Activated T-cell treated with anti-CD3 and anti-CD28 coated beads, Interleukin-2, amount 50 U/mL, for 48 hours (primary cell): ENCODE measurements at regions not wholly inside any gene's neighbourhood (a gene's known extent, or its start where the extent isn't known, plus 50 kb on each side); places are given as distances from the start of the nearest gene placed in this dataset.
A peak's percentile ranks its signal among the peaks of the same experiment; 100 is the strongest.
"Not testable (repeated sequence)": the region's sequence is repeated elsewhere in the genome, so short reads cannot be mapped to it uniquely, and the experiment has no call there.

Experiments
- DNase-seq, 2 experiments: peaks; one replicate each; pipeline ENCODE4 v3.0.0-alpha.2; 2020

DNA sequence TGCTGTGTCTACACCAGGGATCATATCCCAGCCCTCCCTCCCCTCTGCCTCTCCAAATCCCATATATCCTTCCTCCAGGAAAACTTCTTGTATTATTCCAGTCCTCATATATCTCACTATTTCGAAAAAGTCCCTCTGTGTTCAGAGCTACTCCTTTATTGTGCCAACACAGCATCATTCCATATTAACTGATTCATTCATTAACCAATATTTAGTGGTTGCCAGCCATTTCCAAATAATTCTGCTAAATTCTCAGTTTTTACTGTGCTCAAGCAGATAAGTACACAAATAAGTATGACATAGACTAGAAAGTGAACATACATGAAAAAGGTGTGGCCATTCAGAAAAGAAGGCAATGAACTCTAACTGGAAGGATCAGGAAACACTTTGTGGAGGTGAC, 241.6 kb upstream of the DUSP10 start:
- DNase-seq = no peak

DNA sequence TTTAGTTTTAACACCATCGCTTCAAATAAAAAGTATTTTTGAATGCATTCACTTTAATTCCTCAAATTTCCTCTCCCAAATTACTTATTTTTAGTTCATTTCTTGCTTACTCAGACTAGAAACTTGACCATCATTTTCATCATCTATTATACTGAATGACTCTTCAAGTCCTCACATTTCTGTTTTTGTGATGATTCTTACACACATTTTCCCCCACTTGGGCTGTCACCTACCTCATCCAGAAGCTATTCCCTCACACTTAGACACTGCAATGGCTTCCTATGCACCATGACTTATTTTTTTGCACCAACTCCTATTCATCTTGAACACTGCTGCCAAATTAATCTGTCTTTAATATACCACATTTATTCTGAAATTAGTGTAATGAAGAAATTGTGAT, 239.6 kb upstream of the DUSP10 start:
- DNase-seq = no peak

DNA sequence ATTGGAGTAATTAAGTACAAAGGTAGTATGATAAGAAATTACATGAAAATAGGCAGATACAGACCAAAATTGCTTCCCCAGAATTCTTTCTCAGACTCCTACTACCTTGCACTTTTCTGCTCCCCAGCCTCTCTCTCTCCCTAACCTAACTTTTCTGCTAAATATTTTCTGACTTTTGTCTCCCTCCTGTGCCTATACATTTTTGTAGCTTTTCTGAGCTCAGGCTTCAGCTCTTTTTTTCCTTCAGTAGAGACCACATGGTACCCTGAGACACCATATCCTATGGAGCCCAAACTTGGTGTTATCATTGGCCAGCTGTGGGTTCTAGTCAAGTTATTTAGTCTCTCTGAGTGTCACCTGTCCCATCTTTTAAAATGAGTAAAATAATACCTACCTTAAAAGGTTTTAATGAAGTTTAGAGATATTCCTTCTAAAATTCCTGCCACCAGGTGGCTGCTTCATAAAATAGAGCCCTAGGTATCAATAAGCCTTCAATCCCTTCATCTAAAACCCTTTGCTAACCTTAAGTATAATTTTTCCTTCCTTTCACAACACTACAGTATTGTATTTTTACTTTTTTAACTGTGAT, 237.6 kb upstream of the DUSP10 start:
- no peak for DNase-seq

DNA sequence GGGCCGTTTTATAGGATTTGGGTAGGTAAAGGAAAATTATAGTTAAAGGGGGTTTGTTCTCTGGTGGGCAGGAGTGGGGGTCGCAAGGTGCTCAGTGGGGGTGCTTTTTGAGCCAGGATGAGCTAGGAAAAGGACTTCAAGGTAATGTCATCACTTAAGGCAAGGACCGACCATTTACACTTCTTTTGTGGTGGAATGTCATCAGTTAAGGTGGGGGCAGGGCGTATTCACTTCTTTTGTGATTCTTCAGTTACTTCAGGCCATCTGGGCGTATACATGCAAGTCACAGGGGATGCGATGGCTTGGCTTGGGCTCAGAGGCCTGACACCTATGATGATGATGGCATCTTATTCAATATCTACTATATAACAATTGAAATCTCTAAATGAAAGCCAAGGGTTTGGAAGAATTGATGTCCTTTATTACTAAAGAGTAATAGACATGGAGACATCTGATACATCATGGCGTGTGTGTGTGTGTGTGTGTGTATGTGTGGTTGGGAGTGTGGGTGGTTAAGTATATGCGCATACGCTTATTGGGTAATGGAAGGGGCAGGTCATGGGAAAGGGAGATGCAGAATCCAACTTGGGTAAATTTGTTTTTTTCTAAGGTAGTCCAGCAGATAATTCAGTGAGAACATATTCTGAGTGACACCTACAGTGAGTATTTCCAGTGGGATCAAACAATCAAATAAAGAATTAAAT, 236.9 kb upstream of the DUSP10 start:
- DNase-seq = not testable (repeated sequence)

DNA sequence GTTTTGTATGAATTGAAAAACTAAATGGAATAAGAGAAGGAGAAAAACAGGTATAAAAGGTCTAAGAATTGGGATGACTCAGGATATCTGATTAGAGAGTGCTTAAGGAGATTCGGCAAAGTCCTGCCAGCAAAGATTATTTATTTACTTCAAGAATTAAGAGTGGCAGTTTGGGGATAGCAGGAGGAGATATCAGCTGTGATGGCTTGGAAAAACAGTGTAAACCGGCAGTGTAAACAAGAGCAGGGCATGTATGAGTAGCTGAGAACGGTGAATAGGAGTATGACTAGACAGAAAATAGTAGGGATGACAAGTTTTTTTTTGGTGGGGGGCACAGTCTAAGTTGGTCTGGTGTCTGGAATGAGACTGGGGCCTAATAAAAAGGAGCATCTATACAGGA, 231.9 kb upstream of the DUSP10 start:
- not testable (repeated sequence) for DNase-seq

DNA sequence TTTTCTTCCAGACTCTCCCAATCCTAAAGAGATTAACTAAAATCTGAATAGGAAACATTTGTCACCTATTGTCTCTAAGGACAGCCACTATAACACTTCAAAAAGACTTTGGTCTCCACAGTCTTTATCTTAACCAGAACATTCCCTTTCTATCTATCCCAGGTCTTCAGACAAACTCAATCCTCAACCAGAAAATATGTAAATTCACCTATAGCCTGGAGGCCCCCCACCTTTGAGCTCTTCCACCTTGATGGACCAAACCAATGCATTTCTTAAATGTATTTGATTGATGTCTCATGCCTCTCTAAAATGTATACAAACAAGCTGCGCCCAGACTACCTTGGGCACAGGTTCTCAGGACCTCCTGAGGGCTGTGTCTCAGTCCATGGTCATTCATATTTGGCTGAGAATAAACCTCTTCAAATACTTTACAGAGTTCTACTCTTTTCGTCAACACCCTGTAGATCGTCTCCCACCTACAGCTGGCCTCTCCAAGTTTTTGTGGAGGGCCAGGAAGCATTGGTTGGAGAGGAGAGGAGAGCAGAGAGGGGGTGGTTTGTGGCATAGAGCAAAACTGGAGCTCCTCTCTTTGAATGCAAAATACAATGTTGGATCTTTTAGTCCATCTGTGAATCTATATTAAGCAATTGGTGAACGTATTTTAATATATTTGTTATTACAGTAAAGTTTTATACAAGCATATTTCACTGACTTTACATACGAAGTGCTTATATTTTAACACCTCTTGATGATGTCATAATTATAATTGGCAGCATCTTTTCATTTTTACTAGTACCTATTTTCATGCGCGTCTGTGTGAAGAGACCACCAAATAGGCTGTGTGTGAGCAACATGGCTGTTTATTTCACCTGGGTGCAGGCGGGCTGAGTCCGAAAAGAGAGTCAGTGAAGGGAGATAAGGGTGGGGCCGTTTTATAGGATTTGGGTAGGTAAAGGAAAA, 230.7 kb upstream of the DUSP10 start:
- DNase-seq = no peak

DNA sequence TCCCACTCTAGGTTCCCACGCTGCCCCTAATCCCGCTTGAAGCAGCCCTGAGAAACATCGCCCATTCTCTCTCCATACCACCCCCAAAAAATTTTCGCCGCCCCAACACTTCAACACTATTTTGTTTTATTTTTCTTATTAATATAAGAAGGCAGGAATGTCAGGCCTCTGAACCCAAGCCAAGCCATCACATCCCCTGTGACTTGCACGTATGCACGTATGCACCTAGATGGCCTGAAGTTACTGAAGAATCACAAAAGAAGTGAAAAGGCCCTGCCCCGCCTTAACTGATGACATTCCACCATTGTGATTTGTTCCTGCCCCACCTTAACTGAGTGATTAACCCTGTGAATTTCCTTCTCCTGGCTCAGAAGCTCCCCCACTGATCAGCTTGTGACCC, 229.1 kb upstream of the DUSP10 start:
- not testable (repeated sequence) for DNase-seq

DNA sequence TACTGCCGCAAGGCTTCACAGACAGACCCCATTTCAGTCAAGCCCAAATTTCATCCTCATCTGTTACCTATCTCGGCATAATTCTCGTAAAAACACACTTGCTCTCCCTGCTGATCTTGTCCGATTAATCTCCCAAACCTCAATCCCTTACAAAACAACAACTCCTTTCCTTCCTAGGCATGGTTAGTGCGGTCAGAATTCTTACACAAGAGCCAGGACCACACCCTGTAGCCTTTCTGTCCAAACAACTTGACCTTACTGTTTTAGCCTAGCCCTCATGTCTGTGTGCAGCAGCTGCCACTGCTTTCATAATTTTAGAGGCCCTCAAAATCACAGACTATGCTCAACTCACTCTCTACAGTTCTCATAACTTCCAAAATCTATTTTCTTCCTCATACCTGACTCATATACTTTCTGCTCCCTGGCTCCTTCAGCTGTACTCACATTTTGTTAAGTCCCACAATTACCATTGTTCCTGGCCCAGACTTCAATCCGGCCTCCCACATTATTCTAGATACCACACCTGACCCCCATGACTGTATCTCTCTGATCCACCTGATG, 227.5 kb upstream of the DUSP10 start:
- DNase-seq = not testable (repeated sequence)

DNA sequence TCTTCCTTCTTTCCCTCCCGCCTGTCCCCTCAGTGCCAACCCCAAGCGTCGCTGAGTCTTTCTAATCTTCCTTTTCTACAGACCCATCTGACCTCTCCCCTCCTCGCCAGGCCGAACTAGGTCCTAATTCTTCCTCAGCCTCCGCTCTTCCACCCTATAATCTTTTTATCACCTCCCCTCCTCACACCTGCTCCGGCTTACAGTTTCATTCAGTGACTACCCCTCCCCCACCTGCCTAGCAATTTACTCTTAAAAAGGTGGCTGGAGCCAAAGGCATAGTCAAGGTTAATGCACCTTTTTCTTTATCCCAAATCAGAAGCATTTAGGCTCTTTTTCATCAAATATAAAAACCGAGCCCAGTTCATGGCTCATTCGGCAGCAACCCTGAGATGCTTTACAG, 225.6 kb upstream of the DUSP10 start:
- not testable (repeated sequence) for DNase-seq

DNA sequence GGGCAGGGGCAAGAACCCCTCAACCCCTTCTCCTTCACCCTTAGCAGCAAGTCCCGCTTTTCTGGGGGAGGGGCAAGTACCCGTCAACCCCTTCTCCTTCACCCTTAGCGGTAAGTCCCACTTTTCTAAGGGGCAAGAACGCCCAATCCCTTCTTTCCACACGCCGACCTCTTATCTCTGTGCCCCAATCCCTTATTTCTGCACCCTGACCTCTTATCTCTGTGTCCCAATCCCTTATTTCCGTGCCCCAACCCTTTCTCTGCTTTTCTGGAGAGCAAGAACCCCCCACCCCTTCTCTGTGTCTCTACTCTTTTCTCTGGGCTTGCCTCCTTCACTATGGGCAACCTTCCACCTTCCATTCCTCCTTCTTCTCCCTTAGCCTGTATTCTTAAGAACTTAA, 225.0 kb upstream of the DUSP10 start:
- DNase-seq = not testable (repeated sequence)

DNA sequence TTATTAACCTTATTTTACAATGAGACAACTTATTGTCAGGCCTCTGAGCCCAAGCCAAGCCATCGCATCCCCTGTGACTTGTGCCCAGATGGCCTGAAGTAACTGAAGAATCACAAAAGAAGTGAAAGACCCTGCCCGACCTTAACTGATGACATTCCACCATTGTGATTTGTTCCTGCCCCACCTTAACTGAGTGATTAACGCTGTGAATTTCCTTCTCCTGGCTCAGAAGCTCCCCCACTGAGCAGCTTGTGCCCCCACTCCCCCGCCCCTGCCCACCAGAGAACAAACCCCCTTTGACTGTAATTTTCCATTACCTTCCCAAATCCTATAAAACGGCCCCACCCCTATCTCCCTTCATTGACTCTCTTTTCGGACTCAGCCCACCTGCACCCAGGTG, 224.0 kb upstream of the DUSP10 start:
- not testable (repeated sequence) for DNase-seq

DNA sequence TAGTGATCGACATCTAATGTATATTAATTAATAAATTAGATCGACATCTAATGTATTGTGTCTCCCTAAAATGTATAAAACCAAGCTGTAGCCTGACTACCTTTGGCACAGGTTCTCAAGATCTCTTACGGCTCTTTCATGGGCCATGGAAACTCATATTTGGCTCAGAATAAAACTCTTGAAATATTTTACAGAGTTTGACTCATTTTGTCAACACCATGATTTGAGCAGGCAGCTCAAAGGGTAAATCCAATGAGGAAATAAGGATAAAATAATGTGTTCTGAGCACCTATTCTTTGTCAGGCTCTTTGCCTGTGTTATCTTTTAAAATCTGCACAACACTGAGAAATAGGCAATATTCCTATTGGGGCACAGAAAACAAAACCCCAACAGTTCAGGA, 223.4 kb upstream of the DUSP10 start:
- no peak for DNase-seq

DNA sequence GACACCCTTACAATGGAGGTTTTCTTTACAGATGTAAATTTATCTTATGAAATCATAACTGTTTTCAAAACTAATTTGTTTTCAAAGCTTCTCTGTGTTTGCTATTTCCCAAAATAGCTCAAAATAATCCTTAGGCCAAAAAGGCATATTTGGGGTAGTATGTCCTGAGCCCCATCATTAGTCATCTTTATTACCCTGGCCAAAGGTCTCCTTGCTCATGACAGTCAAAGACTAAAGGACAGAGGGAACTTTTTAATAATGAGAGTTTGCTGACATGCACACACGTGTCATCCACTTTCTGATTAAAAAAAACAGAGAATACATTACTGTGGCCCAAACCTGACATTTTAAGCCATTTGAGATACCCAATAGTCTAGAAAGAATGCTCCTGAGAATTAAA, 221.9 kb upstream of the DUSP10 start:
- no peak for DNase-seq

DNA sequence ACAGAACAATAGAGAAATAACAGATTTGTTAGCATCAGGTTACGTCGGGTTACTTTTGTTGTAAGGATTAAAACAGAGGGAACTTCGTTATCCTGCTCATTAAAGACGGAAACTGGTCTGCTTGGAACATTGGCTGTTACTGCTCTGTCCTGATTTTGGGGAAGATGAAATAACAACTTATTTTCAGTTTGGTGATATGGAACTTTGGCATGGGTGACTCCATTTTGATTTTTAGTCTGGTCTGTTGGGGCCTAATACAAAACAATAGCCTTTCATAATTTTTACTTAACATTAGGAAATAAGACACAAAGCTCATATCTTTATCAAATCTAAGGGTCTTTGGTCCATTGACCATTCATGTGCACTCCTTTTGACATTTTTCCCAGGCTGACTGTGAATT, 220.5 kb upstream of the DUSP10 start:
- no peak for DNase-seq

DNA sequence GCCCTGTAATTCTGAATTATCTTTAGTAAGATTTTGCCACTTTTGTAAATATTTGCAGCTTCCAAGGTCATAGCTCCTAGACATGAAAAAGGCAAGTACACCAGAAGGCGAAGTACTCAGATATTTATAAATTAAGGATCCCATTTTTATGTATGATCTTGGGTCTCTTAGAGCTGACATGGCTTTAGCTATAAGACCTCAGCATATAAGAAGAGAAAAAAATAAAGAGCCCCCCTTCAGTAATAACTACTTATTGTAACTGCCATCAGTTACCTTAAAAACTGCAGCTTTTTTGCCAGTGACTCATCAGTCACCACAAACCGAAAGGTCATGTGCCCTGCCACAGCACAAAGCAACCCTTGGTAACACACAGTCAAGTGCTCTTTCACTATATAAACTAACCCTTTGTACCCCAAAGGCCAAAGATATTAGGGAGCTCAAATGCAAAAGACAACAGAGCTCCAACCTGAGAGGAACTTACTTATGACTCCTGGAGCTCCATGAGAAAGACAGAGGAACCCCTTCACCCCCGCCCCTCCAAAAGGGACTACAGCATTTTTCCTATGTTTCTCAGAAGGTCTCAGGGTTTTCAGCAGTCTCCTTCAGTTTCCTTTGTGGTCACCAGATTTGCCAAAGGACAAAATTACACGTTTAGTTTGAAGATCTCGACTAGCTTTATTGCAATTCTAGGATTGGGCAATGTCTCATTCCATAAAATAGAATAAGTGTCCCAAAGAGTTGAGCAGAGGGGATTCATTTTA, 219.8 kb upstream of the DUSP10 start:
- peak; percentile 35 to 49 for DNase-seq

DNA sequence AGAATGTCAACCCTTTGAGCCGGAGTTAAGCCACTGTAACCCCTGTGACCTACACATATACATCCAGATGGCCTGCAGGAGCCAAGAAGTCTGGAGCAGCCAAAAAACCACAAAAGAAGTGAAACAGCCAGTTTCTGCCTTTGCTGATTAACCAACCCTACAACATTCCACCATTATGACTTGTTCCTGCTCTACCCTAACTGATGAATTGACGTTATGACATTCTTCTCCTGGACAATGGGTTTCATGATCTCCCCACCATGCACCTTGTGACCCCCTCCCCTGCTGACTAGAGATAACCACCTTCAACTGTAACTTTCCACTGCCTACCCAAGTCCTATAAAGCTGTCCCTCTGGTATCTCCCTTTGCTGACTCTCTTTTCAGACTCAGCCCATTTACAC, 216.3 kb upstream of the DUSP10 start:
- not testable (repeated sequence) for DNase-seq

DNA sequence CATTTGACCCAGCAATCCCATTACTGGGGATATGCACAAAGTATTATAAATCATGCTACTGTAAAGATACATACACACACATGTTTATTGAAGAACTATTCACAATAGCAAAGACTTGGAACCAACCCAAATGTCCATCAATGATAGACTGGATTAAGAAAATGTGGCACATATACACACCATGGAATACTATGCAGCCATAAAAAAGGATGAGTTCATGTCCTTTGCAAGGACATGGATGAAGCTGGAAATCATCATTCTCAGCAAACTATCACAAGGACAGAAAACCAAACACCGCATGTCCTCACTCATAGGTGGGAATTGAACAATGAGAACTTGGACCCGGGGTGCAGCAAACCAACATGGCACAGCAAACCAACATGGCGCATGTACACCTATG, 215.5 kb upstream of the DUSP10 start:
- DNase-seq = not testable (repeated sequence)

DNA sequence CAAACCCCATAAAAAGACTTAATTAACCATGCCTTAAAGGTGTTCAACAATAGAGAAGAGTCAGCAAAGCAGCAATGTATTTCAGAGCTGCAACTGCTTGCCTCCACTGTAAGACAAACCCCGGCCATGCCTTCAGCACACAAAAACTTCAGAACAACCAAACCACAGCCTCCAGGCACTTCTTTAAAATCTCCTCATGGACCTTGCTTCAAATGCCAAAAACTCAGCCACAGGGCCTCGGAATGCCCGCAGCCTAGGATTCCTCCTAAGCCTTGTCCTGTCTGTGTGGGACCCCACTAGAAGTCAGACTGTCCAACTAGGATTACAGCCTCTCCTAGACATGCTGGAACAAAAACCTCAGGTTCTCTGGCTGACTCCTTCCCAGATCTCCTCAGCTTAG, 208.1 kb upstream of the DUSP10 start:
- DNase-seq = no peak

DNA sequence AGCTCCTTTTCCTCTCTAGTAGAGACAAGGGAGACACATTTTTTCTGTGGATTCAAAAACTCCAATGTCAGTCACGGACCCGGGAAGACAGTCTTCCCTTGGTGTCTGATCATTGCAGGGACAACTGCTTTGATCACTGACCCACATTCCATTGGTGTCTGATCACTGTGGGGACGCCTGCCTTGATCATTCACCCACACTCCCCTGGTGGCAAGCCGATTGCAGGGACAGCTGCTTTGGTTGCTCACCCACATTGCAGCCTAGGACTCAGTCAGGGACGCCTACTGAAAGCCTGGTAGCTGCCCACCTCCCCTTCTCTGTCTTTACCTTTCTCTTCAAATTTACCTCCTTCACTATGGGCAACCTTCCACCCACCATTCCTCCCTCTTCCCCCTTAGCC, 206.6 kb upstream of the DUSP10 start:
- no peak for DNase-seq

DNA sequence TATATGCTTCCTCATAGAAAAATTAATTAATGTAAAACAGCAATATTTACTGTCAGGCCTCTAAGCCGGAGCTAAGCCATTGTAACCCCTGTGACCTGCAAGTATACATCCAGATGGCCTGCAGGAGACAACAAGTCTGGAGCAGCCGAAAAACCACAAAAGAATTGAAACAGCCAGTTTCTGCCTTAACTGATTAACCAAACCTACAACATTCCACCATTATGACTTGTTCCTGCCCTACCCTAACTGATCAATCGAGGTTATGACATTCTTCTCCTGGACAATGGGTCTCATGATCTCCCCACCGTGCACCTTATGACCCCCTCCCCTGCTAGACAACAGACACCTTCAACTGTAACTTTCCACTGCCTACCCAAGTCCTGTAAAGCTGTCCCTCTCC, 205.8 kb upstream of the DUSP10 start:
- no peak for DNase-seq

DNA sequence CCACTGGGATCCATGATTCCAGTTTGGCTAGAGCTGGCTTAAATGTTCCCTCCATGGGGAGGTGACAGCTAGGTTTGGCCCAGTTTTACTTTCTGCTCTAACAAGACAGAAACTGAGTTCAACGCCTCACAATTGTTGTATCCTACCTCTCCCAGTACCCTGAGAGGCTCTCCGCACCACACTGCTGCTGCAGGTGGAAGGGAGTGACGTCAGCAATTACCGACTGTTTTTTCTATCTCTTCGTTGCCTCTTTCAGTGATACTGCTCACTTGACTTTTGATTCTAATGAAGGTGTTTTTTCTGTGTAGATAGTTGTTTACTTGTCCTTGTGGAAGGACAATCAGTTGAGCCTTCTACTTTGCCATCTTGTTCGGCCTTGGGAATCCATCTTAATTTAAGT, 204.9 kb upstream of the DUSP10 start:
- DNase-seq = no peak

DNA sequence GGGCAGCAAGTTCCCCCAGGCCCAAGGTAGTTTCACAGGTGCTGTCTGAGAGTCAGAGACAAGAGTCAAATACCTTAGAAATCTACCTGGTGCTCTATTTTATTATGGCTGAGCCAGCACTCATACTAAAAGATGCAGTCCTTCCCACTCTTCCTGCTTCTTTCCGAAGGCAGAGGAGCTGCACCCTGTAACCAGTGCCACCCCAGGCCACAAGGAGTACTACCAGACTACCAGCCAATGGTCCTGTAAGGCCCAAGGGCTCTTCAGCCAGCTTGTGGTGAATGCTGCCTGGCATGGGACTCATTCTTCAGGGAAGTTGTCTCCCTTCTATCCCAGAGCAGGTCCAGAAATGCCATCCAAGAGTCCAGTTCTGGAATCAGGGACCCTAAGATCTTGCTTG, 203.8 kb upstream of the DUSP10 start:
- no peak for DNase-seq
